Erythroblast (primary cell): ENCODE measurements at regions not wholly inside any gene's neighbourhood (a gene's known extent, or its start where the extent isn't known, plus 50 kb on each side); places are given as distances from the start of the nearest gene placed in this dataset.

Source experiments
- GATA1 ChIP-seq: IDR thresholded peaks from 2 replicates; pipeline ENCODE4 v1.6.1; 2011; ENCODE audit warnings: low read depth, mild to moderate bottlenecking, control low read depth, low read length, moderate library complexity
- POLR2A ChIP-seq: IDR thresholded peaks from 2 replicates; pipeline ENCODE4 v1.6.1; 2011; ENCODE audit warnings: mild to moderate bottlenecking, low read length

- TF ChIP-seq POLR2A (no peak), GATA1 (no peak)
These were observed 226.4 kb upstream of the HABP2 start for GRCh38 chr10:113326160-113327111.
